ENCODE measurements at regions not wholly inside any gene's neighbourhood (a gene's known extent, or its start where the extent isn't known, plus 50 kb on each side); places are given as distances from the start of the nearest gene placed in this dataset.

DNA sequence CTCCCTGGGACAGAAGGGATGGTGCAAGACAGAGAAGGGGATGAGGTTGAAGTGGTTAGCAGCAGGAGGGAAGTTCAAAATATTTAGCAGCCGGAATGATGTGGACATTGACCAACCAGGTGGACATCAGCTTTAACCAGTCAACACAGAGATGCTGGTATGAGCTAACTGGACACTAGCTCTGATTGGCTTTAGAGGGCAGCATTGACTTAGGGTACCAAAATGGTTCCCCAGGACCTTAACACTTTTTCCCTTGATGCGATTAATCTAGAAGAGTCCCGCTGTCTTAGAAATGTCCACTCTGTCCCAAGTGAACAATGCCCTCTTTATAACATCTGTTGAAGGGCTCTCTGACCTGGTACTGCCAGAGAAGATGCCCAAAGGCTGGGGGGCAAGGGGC lies 134.0 kb upstream of the GSC start:
- TF ChIP-seq, protein P1, sequence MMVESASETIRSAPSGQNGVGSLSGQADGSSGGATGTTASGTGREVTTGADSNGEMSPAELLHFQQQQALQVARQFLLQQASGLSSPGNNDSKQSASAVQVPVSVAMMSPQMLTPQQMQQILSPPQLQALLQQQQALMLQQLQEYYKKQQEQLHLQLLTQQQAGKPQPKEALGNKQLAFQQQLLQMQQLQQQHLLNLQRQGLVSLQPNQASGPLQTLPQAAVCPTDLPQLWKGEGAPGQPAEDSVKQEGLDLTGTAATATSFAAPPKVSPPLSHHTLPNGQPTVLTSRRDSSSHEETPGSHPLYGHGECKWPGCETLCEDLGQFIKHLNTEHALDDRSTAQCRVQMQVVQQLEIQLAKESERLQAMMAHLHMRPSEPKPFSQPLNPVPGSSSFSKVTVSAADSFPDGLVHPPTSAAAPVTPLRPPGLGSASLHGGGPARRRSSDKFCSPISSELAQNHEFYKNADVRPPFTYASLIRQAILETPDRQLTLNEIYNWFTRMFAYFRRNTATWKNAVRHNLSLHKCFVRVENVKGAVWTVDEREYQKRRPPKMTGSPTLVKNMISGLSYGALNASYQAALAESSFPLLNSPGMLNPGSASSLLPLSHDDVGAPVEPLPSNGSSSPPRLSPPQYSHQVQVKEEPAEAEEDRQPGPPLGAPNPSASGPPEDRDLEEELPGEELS (CRISPR knock-in tag; IDR thresholded peaks at IDR 0.05), result no peak
- no peak for TF ChIP-seq ZNF416 (CRISPR knock-in tag; IDR thresholded peaks at IDR 0.05)
- TF ChIP-seq SMAD4 (CRISPR knock-in tag; IDR thresholded peaks at IDR 0.05), result no peak
- TF ChIP-seq, protein P2, sequence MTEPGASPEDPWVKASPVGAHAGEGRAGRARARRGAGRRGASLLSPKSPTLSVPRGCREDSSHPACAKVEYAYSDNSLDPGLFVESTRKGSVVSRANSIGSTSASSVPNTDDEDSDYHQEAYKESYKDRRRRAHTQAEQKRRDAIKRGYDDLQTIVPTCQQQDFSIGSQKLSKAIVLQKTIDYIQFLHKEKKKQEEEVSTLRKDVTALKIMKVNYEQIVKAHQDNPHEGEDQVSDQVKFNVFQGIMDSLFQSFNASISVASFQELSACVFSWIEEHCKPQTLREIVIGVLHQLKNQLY (CRISPR knock-in tag; IDR thresholded peaks at IDR 0.05), result no peak
- TF ChIP-seq GTF2I (CRISPR knock-in tag; conservative IDR thresholded peaks at IDR 0.05), result no peak
- no peak for TF ChIP-seq NFE2L1 (CRISPR knock-in tag; IDR thresholded peaks at IDR 0.05)
- TF ChIP-seq ATF1 (CRISPR knock-in tag; IDR thresholded peaks at IDR 0.05), result no peak
- peaks cover 16% of the 10 kb centered on the region for H3K4me1 Mint-ChIP-seq
- ChIA-PET CTCF (interaction anchor here (0.7 to 0.8 kb wide), 3 partner anchors 193 to 445 kb away, joined by 3 read pairs; no protein-coding TSS in a partner anchor), POLR2A (no interaction called here)
- H3K4me3 Mint-ChIP-seq, result no peak overlapping the region
- H3K9me3 Mint-ChIP-seq, result no peaks in the 10 kb centered on the region
- H3K36me3 Mint-ChIP-seq, result no peaks in the 10 kb centered on the region
- DNase-seq (ENCODE audit: low spot score), result no peak
- peaks cover 57% of the 10 kb centered on the region for H3K27me3 Mint-ChIP-seq (ENCODE audit: low read depth)
- ATAC-seq, result no peak
- H3K27ac Mint-ChIP-seq, result no peak overlapping the region

DNA sequence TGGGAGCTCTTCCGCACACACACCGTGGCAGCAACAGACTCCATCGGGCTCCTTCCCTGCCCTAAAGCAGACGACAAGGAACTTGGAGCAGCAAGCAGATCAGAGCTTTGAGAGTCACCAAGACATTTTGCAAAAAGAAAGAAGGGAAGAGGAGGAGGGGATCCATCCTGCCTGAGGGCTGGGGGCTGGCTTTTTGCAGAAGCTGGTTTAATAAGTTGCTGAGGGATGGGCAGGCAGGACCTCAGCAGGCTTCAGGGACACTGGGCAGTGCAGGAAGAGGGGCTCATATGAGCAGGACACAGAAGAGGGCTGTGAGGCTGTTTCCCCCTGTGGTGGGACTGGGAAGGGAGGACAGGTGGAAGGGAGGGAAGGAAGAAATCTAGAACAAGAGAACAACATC lies 133.4 kb upstream of the GSC start:
- H3K4me1 Mint-ChIP-seq, result peaks cover 16% of the 10 kb centered on the region
- no peak for TF ChIP-seq TP53 (CRISPR knock-in tag; IDR thresholded peaks at IDR 0.05)
- TF ChIP-seq, protein P3, sequence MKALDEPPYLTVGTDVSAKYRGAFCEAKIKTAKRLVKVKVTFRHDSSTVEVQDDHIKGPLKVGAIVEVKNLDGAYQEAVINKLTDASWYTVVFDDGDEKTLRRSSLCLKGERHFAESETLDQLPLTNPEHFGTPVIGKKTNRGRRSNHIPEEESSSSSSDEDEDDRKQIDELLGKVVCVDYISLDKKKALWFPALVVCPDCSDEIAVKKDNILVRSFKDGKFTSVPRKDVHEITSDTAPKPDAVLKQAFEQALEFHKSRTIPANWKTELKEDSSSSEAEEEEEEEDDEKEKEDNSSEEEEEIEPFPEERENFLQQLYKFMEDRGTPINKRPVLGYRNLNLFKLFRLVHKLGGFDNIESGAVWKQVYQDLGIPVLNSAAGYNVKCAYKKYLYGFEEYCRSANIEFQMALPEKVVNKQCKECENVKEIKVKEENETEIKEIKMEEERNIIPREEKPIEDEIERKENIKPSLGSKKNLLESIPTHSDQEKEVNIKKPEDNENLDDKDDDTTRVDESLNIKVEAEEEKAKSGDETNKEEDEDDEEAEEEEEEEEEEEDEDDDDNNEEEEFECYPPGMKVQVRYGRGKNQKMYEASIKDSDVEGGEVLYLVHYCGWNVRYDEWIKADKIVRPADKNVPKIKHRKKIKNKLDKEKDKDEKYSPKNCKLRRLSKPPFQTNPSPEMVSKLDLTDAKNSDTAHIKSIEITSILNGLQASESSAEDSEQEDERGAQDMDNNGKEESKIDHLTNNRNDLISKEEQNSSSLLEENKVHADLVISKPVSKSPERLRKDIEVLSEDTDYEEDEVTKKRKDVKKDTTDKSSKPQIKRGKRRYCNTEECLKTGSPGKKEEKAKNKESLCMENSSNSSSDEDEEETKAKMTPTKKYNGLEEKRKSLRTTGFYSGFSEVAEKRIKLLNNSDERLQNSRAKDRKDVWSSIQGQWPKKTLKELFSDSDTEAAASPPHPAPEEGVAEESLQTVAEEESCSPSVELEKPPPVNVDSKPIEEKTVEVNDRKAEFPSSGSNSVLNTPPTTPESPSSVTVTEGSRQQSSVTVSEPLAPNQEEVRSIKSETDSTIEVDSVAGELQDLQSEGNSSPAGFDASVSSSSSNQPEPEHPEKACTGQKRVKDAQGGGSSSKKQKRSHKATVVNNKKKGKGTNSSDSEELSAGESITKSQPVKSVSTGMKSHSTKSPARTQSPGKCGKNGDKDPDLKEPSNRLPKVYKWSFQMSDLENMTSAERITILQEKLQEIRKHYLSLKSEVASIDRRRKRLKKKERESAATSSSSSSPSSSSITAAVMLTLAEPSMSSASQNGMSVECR (CRISPR knock-in tag; IDR thresholded peaks at IDR 0.05; ENCODE audit: borderline replicate concordance), result no peak
- H3K27me3 Mint-ChIP-seq (ENCODE audit: low read depth), result peaks cover 57% of the 10 kb centered on the region
- ChIA-PET POLR2A (no interaction called here), CTCF (interaction anchor here (0.6 to 0.8 kb wide), 4 partner anchors 113 to 445 kb away, joined by 3 read pairs; no protein-coding TSS in a partner anchor)
- no peak overlapping the region for H3K27ac Mint-ChIP-seq
- no peak overlapping the region for H3K4me3 Mint-ChIP-seq
- no peaks in the 10 kb centered on the region for H3K36me3 Mint-ChIP-seq
- DNase-seq (ENCODE audit: low spot score), result no peak
- ATAC-seq, result no peak
- no peaks in the 10 kb centered on the region for H3K9me3 Mint-ChIP-seq

DNA sequence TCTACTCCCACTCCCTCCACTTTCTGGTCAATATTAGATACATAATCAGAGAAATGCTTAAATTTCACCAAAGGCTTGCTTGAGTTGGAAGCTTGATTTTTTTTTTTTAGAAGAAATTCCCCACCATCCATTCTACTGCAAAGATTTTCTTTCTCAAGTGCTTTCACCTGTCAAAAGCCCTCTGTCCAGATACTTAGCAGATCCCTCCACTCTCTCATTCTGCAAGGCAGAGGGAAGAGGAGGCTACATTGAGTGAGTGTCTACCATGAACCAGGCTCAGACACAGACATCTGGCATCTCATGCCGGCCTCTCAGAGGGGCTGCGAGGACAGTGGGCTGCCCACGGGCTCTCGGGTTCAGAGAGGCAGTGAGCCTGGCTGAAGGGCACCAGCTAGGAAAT lies 127.6 kb upstream of the GSC start:
- no peaks in the 10 kb centered on the region for H3K36me3 Mint-ChIP-seq
- ChIA-PET CTCF (no interaction called here), POLR2A (no interaction called here)
- TF ChIP-seq, protein P4, sequence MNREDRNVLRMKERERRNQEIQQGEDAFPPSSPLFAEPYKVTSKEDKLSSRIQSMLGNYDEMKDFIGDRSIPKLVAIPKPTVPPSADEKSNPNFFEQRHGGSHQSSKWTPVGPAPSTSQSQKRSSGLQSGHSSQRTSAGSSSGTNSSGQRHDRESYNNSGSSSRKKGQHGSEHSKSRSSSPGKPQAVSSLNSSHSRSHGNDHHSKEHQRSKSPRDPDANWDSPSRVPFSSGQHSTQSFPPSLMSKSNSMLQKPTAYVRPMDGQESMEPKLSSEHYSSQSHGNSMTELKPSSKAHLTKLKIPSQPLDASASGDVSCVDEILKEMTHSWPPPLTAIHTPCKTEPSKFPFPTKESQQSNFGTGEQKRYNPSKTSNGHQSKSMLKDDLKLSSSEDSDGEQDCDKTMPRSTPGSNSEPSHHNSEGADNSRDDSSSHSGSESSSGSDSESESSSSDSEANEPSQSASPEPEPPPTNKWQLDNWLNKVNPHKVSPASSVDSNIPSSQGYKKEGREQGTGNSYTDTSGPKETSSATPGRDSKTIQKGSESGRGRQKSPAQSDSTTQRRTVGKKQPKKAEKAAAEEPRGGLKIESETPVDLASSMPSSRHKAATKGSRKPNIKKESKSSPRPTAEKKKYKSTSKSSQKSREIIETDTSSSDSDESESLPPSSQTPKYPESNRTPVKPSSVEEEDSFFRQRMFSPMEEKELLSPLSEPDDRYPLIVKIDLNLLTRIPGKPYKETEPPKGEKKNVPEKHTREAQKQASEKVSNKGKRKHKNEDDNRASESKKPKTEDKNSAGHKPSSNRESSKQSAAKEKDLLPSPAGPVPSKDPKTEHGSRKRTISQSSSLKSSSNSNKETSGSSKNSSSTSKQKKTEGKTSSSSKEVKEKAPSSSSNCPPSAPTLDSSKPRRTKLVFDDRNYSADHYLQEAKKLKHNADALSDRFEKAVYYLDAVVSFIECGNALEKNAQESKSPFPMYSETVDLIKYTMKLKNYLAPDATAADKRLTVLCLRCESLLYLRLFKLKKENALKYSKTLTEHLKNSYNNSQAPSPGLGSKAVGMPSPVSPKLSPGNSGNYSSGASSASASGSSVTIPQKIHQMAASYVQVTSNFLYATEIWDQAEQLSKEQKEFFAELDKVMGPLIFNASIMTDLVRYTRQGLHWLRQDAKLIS (CRISPR knock-in tag; IDR thresholded peaks at IDR 0.05; ENCODE audit: borderline replicate concordance), result no peak
- no peak for TF ChIP-seq CBFB (CRISPR knock-in tag; IDR thresholded peaks at IDR 0.05; ENCODE audit: low read depth)
- no peak for TF ChIP-seq ELF4 (CRISPR knock-in tag; IDR thresholded peaks at IDR 0.05; ENCODE audit: low read depth)
- TF ChIP-seq, protein P5, sequence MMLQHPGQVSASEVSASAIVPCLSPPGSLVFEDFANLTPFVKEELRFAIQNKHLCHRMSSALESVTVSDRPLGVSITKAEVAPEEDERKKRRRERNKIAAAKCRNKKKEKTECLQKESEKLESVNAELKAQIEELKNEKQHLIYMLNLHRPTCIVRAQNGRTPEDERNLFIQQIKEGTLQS (CRISPR knock-in tag; conservative IDR thresholded peaks at IDR 0.05), result no peak
- TF ChIP-seq, protein P6, sequence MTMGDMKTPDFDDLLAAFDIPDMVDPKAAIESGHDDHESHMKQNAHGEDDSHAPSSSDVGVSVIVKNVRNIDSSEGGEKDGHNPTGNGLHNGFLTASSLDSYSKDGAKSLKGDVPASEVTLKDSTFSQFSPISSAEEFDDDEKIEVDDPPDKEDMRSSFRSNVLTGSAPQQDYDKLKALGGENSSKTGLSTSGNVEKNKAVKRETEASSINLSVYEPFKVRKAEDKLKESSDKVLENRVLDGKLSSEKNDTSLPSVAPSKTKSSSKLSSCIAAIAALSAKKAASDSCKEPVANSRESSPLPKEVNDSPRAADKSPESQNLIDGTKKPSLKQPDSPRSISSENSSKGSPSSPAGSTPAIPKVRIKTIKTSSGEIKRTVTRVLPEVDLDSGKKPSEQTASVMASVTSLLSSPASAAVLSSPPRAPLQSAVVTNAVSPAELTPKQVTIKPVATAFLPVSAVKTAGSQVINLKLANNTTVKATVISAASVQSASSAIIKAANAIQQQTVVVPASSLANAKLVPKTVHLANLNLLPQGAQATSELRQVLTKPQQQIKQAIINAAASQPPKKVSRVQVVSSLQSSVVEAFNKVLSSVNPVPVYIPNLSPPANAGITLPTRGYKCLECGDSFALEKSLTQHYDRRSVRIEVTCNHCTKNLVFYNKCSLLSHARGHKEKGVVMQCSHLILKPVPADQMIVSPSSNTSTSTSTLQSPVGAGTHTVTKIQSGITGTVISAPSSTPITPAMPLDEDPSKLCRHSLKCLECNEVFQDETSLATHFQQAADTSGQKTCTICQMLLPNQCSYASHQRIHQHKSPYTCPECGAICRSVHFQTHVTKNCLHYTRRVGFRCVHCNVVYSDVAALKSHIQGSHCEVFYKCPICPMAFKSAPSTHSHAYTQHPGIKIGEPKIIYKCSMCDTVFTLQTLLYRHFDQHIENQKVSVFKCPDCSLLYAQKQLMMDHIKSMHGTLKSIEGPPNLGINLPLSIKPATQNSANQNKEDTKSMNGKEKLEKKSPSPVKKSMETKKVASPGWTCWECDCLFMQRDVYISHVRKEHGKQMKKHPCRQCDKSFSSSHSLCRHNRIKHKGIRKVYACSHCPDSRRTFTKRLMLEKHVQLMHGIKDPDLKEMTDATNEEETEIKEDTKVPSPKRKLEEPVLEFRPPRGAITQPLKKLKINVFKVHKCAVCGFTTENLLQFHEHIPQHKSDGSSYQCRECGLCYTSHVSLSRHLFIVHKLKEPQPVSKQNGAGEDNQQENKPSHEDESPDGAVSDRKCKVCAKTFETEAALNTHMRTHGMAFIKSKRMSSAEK (CRISPR knock-in tag; IDR thresholded peaks at IDR 0.05; ENCODE audit: borderline replicate concordance), result no peak
- TF ChIP-seq ETV6 (CRISPR knock-in tag; IDR thresholded peaks at IDR 0.05), result no peak

More for the DNA sequence above, 127.6 kb upstream of the GSC start:
- H3K27me3 Mint-ChIP-seq (ENCODE audit: low read depth), result peaks cover 13% of the 10 kb centered on the region
- H3K9me3 Mint-ChIP-seq, result peaks cover 5% of the 10 kb centered on the region
- DNase-seq (ENCODE audit: low spot score) (no peak), ATAC-seq (no peak)
- no peak overlapping the region for H3K27ac Mint-ChIP-seq
- H3K4me1 Mint-ChIP-seq, result no peaks in the 10 kb centered on the region
- H3K4me3 Mint-ChIP-seq, result no peak overlapping the region

Data from WTC11 (cell line).